Activated T-cell treated with anti-CD3 and anti-CD28 coated beads, Interleukin-2, amount 50 U/mL, for 1 hour (primary cell): ENCODE measurements at regions not wholly inside any gene's neighbourhood (a gene's known extent, or its start where the extent isn't known, plus 50 kb on each side); places are given as distances from the start of the nearest gene placed in this dataset.

Experiments
- DNase-seq: peaks from one replicate; pipeline ENCODE4 v3.0.0-alpha.2; 2020

DNA sequence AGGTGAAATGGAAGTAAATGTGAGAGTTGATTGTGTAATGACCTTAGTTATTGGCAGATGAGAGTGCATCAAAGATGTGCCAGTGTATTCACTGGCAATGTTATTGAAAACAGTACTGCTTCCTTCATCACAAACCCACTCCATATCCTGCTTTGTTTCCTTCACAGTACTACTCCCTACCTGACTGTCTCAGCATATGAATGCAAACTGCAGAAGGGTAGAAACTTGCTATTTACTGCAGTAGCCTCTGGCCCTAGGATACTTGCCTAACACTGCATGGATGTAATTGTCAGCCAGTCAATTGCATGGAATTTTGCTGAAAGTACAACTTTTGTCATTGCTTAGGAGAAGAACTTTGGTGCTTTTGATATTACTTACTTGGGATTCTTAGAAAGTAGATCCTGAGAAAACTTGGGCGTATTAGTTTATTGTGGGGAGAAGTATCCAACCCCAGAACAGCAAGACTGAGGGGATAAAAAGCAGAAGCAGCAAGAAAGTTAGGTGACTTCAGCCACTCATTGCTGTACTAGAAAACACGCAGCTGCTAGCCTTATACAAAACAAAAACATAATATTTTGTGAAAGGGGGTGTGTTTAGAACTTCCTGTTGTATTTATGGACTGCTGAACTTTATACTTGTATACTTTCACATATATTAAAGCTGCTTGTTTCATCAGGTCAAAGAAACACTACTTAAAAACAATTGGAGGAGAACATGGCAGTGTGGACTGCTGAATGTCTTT, 219.0 kb downstream of the CCNG2 start:
- DNase-seq = no peak

- no peak for DNase-seq
These were observed 219.9 kb downstream of the CCNG2 start for GRCh38 chr4:77376788-77377460.

DNA sequence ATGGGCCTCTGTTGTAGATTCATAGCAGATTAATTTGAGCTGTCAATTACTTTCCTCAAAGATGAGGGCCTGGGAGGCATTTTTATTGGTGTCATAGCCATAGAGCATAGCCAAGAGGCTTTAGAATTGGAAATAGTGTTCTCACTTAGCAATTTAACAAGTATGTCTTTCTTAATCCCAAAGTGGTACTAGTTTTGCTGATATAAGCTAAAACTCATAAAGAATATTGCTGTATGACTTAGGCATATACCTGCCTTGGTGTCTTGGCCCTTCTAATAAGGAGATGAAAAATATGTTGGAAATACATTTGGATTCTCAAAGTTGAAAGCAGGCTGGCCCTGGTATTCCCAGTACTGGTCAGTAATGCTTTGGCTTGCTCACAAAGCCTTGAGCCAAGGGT, 221.5 kb upstream of the CXCL13 start:
- DNase-seq = no peak

- peak; percentile 45 for DNase-seq
These were observed 220.3 kb upstream of the CXCL13 start for GRCh38 chr4:77385124-77385969.

GRCh38 chr4:77393996-77394395, 211.6 kb upstream of the CXCL13 start:
- DNase-seq = no peak

GRCh38 chr4:77395481-77395880, 210.1 kb upstream of the CXCL13 start:
- no peak for DNase-seq

DNA sequence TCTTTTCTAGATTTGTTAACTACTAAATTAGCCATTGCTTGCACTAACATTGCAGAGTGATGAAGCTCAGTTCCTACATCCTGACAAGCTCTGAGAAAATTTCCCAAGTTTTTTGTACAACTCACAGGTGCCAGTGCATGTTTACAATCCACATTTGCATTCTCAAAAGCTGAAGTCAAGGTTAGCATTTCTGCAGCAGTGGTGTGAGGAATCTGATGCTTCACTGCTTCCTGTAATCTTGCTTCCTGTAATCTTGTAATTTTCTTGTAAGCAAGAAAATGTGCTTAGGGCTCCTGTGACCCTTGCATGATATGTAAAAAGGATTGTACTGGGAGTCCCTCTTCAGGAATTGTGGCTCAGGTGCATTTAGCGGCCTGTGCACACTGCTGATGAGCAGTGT, 207.4 kb upstream of the CXCL13 start:
- DNase-seq = no peak

GRCh38 chr4:77399831-77400230, 205.8 kb upstream of the CXCL13 start:
- DNase-seq = no peak

- no peak for DNase-seq
These were observed 191.9 kb upstream of the CXCL13 start for GRCh38 chr4:77413766-77414165.

DNA sequence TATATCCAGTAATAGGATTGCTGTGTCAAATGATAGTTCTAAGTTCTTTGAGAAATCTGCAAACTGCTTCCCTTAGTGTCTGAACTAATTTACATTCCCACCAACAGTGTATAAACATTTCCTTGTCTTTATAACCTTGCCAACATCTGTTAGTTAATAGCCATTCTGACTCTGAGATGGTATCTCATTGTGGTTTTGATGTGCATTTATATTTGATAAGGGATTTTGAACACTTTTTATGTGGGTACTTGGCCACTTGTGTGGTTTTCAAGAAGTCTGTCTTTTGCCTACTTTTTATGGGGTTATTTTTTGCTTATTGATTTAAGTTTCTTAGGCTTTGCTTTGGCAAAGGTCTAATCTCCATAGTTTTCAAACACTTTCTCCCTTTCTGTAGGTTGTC, 189.9 kb upstream of the CXCL13 start:
- DNase-seq = no peak

GRCh38 chr4:77418333-77418732, 187.3 kb upstream of the CXCL13 start:
- DNase-seq = no peak

DNA sequence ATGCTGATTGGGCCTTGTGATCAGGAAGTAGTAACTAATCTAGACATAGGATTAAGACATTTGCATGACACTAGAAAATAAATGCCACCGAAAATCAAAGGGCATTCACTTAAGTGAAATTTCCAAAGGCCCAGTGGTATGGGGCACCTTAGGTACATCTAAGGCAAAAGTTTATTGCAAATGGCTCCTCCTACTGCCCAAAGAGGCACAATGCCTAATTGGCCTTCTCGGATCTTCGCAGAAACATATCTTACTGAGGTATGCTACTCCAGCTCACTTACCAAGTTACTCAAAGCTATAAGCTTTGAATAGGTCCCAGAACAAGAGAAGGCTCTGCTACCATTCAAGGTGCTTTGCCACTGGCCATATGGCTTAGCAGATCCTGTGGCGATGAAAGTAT, 174.8 kb upstream of the CXCL13 start:
- DNase-seq = no peak

DNA sequence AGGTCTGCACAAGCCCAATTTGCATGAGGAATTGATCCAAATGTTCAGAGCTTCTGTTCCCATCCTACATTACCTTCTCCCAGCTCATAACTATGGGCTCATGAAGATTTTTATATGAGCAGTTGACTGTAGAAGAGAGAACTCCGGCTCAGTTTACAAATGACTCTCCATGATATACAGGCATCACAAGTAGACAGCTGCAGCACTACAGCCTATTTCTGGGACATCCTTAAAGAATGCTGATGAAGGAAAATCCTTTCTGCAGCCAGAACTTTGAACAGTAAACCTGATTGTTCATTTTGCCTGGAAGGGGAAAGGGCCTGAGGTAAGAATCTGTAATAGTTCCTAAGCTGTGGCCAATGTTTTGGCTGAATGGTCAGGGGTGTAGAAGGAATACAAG, 174.1 kb upstream of the CXCL13 start:
- no peak for DNase-seq

- DNase-seq = no peak
These were observed 172.8 kb upstream of the CXCL13 start for GRCh38 chr4:77432717-77433417.

DNA sequence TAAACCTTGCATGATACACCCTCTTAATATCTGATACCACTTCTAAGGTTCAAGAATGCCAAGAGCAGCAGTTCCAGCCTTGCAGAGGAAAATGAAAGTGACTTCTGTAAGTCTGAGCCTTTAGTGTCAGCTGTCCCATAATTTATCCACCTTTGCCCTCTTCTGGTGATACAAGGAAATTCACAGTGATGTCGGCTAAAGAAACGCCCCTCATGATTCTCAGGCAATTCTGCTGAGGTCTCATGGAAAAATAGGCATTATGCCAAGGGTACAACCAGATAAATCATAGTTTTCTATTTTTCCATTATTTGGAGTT, 172.2 kb upstream of the CXCL13 start:
- DNase-seq = no peak

DNA sequence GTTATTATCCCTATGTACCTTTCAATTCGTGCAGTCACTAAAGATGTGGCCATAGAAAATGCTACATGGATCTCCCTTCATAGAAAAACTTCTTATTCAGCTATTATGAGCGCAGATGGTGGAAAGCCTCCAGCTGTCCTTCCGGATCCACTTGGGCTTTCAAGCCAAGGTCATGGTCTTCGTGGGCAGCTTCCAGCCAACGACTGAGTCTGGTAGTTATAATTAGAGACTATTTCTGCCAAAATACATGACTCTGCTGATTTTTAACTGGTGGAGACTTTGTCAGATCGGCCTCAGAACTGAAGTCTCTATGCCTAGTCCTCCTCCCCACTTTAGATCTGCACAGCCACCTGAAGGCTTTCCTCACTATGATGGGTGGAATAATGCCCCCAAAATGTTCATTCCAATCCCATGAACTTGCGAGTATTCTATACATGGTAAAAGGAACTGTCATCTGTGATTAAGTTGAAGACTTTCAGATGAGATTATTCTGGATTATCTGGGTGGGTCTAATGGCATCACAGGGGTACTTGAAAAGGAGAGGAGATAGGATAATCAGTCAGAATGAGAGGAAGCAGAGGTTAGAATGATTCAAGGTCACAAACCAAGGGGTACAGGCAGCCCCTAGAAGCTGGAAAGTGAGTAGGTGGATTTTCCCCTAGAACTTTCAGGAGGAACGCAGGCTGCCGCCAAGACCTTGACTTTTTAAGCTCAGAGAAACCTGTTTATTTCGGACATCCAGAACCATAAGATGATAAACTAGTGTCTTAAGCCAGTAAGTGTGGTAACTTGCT, 171.1 kb upstream of the CXCL13 start:
- DNase-seq = no peak

GRCh38 chr4:77437079-77437478, 168.5 kb upstream of the CXCL13 start:
- no peak for DNase-seq

GRCh38 chr4:77438549-77438948, 167.1 kb upstream of the CXCL13 start:
- DNase-seq = no peak

DNA sequence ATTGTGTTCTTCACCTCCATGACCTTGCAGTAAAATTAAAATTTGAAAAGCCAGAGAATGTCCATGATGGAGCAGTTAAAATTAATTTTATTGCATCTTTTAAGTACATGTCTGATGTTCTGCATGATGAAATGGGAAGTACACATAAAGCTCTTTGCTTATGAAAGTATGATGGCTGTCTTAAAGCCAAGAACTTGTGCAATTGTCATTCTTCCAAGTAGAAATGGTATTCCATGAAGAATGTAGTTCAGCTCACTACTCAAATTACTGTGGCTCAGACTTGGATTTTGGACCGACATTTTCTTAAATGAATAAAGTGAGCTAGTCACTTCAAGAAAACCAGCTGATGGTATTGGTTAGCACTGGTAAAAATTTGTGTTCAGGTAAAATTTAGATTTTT, 161.7 kb upstream of the CXCL13 start:
- no peak for DNase-seq

DNA sequence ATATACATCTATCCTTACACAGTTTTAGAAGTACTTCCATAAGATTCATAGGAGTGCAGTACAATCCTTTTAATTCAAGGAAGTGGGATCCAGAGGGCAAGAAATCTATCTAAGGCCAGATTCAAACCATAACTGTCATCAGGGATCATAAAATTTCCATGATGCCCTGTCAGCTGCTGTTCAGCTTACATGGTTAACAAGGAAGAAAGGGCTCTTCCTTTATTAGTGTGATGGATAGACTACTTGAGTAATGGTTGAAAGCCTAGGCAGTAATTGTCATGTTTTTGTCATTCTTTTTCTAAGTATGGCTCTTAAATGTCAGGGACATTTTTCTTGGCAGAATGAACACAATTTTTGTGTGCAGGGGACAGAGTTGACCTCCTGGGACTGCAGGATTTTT, 159.8 kb upstream of the CXCL13 start:
- DNase-seq = no peak

GRCh38 chr4:77446601-77447000, 159.0 kb upstream of the CXCL13 start:
- no peak for DNase-seq

DNA sequence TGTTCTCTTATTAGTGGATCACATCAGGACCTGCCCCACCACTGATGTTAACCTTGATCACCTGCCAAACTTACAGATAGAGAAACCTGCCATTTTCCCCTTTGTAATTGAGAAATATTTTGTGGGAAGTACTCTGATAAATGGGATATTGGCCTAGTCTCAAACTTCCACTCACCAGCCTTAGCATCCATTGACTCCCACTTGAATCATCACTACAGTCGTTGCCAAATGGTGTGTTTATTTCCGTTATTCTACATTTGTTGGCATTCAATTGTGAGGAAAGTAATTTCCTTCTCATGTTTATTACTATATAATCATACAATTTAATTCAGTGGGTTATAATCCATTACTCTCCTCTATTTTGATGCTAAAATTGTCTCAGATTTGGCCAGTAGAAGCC, 156.4 kb upstream of the CXCL13 start:
- no peak for DNase-seq

- no peak for DNase-seq
These were observed 155.6 kb upstream of the CXCL13 start for GRCh38 chr4:77450006-77450405.
